Prostate gland (tissue), 2 donors: ENCODE measurements at regions not wholly inside any gene's neighbourhood (a gene's known extent, or its start where the extent isn't known, plus 50 kb on each side); places are given as distances from the start of the nearest gene placed in this dataset.

Experiments
- DNase-seq: peaks from one replicate; pipeline ENCODE4 v3.0.0-alpha.2; 2019; ENCODE audit warnings: low spot score
- H3K27ac ChIP-seq, 2 donors: fragments of 200-600 bp; sonication (generic); 2 replicates each; pipeline ENCODE4 v1.5.1; 2017 to 2019
- H3K27me3 ChIP-seq: fragments of 200-600 bp; sonication (generic); replicated peaks from 2 replicates; pipeline ENCODE4 v1.5.1; 2019; ENCODE audit not compliant: insufficient read depth
- H3K36me3 ChIP-seq, 2 donors: fragments of 200-600 bp; sonication (generic); 1 replicate in 1 of 2; 2 replicates in 1 of 2; pipeline versions ENCODE4 v1.5.1 to v1.8.1; 2017 to 2019
- H3K4me1 ChIP-seq: fragments of 200-600 bp; sonication (generic); replicated peaks from 2 replicates; pipeline ENCODE4 v1.5.1; 2019
- H3K4me3 ChIP-seq, 2 donors: fragments of 200-600 bp; sonication (generic); 2 replicates each; pipeline ENCODE4 v1.5.1; 2017 to 2019
- H3K9me3 ChIP-seq: fragments of 200-600 bp; sonication (generic); 2 replicates; pipeline ENCODE4 v1.5.1; 2017
- POLR2A ChIP-seq: fragments of 450-650 bp; IDR thresholded peaks from one replicate; pipeline ENCODE4 v1.6.1; 2016; ENCODE audit warnings: antibody characterized with exemption, mild to moderate bottlenecking
- POLR2AphosphoS5 ChIP-seq: sonication (generic); formaldehyde crosslinking; IDR thresholded peaks from one replicate; pipeline ENCODE4 v1.6.1; 2017; ENCODE audit warnings: antibody characterized with exemption
- WGBS: methylation state at CpG from one replicate; pipeline ENCODE4 v1.1.5; 2018; 5-methylcytosine and 5-hydroxymethylcytosine counted together
- intact Hi-C: fragments of 100-400 bp; cut with DNase I; formaldehyde crosslinking; loops from one replicate; pipeline ENCODE4 v1.14.2; 2022
- TF ChIP-seq, protein P1 (sequence below), 4 experiments: fragments of 200-600 bp in 2 of 4; fragments of 450-650 bp in 2 of 4; sonication (generic) in 2 of 4; IDR thresholded peaks; 1 replicate in 3 of 4; 2 replicates in 1 of 4; pipeline ENCODE4 v1.5.1; 2016 to 2019; ENCODE audit warnings: antibody characterized with exemption in 4 of 4, mild to moderate bottlenecking in 2 of 4, moderate library complexity in 2 of 4

DNA sequence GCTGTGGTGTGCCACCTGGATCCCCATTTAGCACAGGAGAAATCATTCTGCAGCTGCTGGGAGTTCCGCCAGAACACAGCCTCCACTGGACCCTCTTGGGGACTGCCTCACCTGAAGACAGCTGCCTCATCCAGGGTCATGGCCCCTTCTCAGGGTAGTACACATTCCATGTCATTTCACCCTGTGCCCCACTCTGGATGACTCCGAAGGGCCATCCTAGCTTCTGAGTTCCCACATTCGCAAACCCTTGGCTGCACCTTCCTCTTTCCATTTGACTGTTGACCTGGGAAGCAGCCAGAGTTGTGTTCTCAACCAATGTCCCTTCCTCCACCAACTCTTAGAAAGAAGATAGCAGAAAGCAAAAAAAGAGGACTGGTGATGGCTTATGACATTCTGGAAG is 125.6 kb upstream of the TBX20 start:
- WGBS = 92% methylated on average over 3 of the region's 3 CpGs
- no peaks in the 10 kb centered on the region for H3K27me3 ChIP-seq
- H3K9me3 ChIP-seq = no peaks in the 10 kb centered on the region
- no peak overlapping the region for H3K27ac ChIP-seq
- DNase-seq = no peak
- intact Hi-C loops = no loop called here
- TF ChIP-seq, protein P1, sequence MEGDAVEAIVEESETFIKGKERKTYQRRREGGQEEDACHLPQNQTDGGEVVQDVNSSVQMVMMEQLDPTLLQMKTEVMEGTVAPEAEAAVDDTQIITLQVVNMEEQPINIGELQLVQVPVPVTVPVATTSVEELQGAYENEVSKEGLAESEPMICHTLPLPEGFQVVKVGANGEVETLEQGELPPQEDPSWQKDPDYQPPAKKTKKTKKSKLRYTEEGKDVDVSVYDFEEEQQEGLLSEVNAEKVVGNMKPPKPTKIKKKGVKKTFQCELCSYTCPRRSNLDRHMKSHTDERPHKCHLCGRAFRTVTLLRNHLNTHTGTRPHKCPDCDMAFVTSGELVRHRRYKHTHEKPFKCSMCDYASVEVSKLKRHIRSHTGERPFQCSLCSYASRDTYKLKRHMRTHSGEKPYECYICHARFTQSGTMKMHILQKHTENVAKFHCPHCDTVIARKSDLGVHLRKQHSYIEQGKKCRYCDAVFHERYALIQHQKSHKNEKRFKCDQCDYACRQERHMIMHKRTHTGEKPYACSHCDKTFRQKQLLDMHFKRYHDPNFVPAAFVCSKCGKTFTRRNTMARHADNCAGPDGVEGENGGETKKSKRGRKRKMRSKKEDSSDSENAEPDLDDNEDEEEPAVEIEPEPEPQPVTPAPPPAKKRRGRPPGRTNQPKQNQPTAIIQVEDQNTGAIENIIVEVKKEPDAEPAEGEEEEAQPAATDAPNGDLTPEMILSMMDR (IDR thresholded peaks at IDR 0.05) = no peak
- TF ChIP-seq POLR2AphosphoS5 (no peak), POLR2A (no peak)
- no peaks in the 10 kb centered on the region for H3K4me1 ChIP-seq
- H3K4me3 ChIP-seq = no peak overlapping the region
- H3K36me3 ChIP-seq = no peaks in the 10 kb centered on the region

DNA sequence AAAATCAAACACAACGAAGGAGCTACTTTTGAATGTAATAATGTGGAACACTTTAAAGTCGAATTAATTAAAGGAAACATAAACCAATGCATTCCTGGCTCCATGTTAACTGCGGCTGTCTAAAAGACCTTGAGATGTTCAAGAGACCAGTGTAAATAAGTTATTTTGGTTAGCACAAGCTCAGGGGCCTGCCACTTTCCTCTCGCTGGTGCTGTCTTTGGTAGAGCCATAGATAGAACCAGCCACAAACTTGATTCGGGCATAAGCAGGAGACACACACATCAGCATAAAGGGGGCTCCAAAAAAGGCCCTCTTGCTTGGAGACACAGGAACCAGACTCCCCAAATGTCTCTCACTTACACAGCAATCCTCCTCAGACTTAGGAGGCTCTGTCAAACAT is 121.6 kb upstream of the TBX20 start:
- TF ChIP-seq POLR2AphosphoS5 = no peak
- TF ChIP-seq, protein P1 (IDR thresholded peaks at IDR 0.05) = no peak
- TF ChIP-seq POLR2A = no peak
- Histone ChIP-seq H3K27ac (no peak overlapping the region), H3K27me3 (no peaks in the 10 kb centered on the region), H3K36me3 (no peaks in the 10 kb centered on the region), H3K4me3 (no peak overlapping the region), H3K9me3 (no peaks in the 10 kb centered on the region), H3K4me1 (no peaks in the 10 kb centered on the region)
- intact Hi-C loops = no loop called here
- DNase-seq = no peak
- 70% methylated on average over 5 of the region's 5 CpGs for WGBS

- Histone ChIP-seq H3K9me3 (no peaks in the 10 kb centered on the region), H3K4me3 (no peak overlapping the region), H3K36me3 (no peaks in the 10 kb centered on the region), H3K4me1 (no peaks in the 10 kb centered on the region), H3K27ac (no peak overlapping the region), H3K27me3 (no peaks in the 10 kb centered on the region)
- no peak for TF ChIP-seq POLR2AphosphoS5
- WGBS = 80% methylated on average over 13 of the region's 13 CpGs
- no peak for DNase-seq
- intact Hi-C loops = no loop called here
These were observed 121.0 kb upstream of the TBX20 start for GRCh38 chr7:35374858-35375257.

- WGBS = 91% methylated on average over 2 of the region's 2 CpGs
- no peak overlapping the region for H3K4me3 ChIP-seq
- H3K27me3 ChIP-seq = no peaks in the 10 kb centered on the region
- no peak for TF ChIP-seq POLR2A
- H3K27ac ChIP-seq = no peak overlapping the region
- H3K4me1 ChIP-seq = no peaks in the 10 kb centered on the region
- intact Hi-C loops = no loop called here
- H3K9me3 ChIP-seq = no peaks in the 10 kb centered on the region
- DNase-seq = no peak
- no peaks in the 10 kb centered on the region for H3K36me3 ChIP-seq
These were observed 117.3 kb upstream of the TBX20 start for GRCh38 chr7:35371221-35371620.

- no peak for DNase-seq
- Histone ChIP-seq H3K9me3 (no peaks in the 10 kb centered on the region), H3K36me3 (no peaks in the 10 kb centered on the region), H3K27ac (no peak overlapping the region), H3K27me3 (no peaks in the 10 kb centered on the region), H3K4me3 (no peak overlapping the region), H3K4me1 (no peaks in the 10 kb centered on the region)
- intact Hi-C loops = no loop called here
- 78% methylated on average over 2 of the region's 2 CpGs for WGBS
- TF ChIP-seq, protein P1 (IDR thresholded peaks at IDR 0.05) = no peak
- TF ChIP-seq POLR2AphosphoS5 (no peak), POLR2A (no peak)
These were observed 116.8 kb upstream of the TBX20 start for GRCh38 chr7:35370687-35371086.

DNA sequence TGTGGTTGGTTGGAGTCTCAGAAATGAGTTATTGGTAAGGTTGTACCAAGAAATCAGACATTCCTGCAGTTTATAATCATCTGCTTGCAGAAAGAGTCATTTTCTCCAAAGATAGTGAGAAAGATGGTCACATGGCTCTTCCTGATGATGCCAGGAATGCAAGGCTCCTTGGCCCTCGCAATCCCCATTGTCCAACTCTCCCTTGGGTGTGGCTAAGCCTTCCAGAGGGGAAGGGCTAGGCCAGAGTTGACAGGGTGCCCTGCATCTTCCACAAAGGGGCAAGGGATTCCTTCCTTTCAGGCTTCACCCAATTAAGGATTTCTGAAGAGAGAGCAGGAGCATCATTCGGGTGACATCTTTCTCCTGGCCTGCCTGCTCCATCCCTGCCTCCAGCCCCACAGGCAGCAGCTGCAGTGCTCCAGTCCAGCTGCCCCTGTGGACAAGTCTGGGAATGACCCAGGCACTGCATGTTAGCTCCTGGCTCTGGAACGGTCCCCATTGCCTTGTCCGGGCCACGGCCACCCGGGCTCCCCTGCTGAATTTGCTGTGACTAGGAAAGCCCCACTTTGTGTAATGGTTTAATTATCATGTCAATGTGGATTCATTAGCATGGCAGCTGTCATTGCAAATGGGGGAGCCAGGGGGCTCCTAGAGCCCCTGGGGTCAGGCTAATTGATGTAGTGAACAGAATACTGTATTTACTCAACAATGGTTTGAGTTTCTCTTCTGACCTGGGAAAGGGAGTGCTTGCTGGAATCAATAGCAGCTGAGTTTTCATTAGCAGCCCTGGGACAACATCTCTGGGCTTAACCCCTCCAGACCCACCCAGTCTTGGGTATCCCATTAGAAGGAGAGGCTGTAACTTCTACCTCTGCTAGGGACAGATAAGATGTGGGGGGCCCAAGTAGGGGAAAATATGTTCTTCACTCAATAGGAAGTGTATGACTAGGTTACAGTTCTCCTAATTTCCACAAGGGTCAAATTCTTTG is 112.6 kb upstream of the TBX20 start:
- Histone ChIP-seq H3K27ac (no peak overlapping the region), H3K36me3 (no peaks in the 10 kb centered on the region), H3K4me1 (no peaks in the 10 kb centered on the region), H3K9me3 (no peaks in the 10 kb centered on the region), H3K27me3 (no peaks in the 10 kb centered on the region), H3K4me3 (no peak overlapping the region)
- no peak for DNase-seq
- TF ChIP-seq POLR2AphosphoS5 = no peak
- TF ChIP-seq, protein P1 (IDR thresholded peaks at IDR 0.05) = no peak
- TF ChIP-seq POLR2A = no peak
- intact Hi-C loops = no loop called here
- WGBS = 49% methylated on average over 6 of the region's 6 CpGs
